SK-N-SH (cell line): ENCODE measurements at regions not wholly inside any gene's neighbourhood (a gene's known extent, or its start where the extent isn't known, plus 50 kb on each side); places are given as distances from the start of the nearest gene placed in this dataset.

Source experiments
- CTCF ChIA-PET: fragments of 300-600, 350-600 bp; formaldehyde crosslinking; extraction: SDS; loops from one replicate; lab custom pipeline; 2021; lab: Yijun Ruan, JAX
- POLR2A ChIA-PET: fragments of 350-600 bp; sonication (Branson Sonifier 250); formaldehyde crosslinking; extraction: SDS; loops from one replicate; lab custom pipeline; 2020; ENCODE audit warnings: antibody characterized with exemption, inconsistent platforms; lab: Yijun Ruan, JAX
- DNase-seq: peaks from one replicate; pipeline ENCODE4 v3.0.0; 2012
- H2AFZ ChIP-seq: fragments of 200-600 bp; sonication (generic); 2 replicates; pipeline ENCODE4 v1.8.1; 2016; ENCODE audit warnings: antibody characterized with exemption, mild to moderate bottlenecking, low read depth
- H3F3A ChIP-seq: fragments of 200-600 bp; sonication (generic); replicated peaks from 2 replicates; pipeline ENCODE3; 2016; ENCODE audit warnings: antibody characterized with exemption, mild to moderate bottlenecking; ENCODE audit not compliant: insufficient read depth
- H3K27ac ChIP-seq, 2 experiments: fragments of 200-500 bp in 1 of 2; fragments of 200-600 bp in 1 of 2; sonication (Bioruptor generic) in 1 of 2; sonication (generic), shearing (Covaris generic) in 1 of 2; 2 replicates each; pipeline versions ENCODE4 v1.5.1 to v1.6.1; 2014 to 2016; ENCODE audit warnings: low read depth in 2 of 2, inconsistent platforms in 1 of 2, low read length in 1 of 2, mild to moderate bottlenecking in 1 of 2, mixed read lengths in 1 of 2
- H3K27me3 ChIP-seq: fragments of 200-600 bp; sonication (generic), shearing (Covaris generic); 2 replicates; pipeline ENCODE4 v1.6.1; 2016; ENCODE audit warnings: mixed run types; ENCODE audit not compliant: insufficient read depth
- H3K36me3 ChIP-seq, 2 experiments: fragments of 200-500 bp in 1 of 2; fragments of 200-600 bp in 1 of 2; sonication (Bioruptor generic) in 1 of 2; sonication (generic) in 1 of 2; replicated peaks in 1 of 2; 2 replicates each; pipeline versions ENCODE3 to v1.5.1; 2014 to 2016; ENCODE audit warnings: low read length in 1 of 2, mild to moderate bottlenecking in 1 of 2; ENCODE audit not compliant: insufficient read depth in 2 of 2, control insufficient read depth in 1 of 2
- H3K4me1 ChIP-seq, 2 experiments: fragments of 200-500 bp in 1 of 2; fragments of 200-600 bp in 1 of 2; sonication (Bioruptor generic) in 1 of 2; sonication (generic), shearing (Covaris generic) in 1 of 2; 2 replicates each; pipeline versions ENCODE4 v1.5.1 to v1.6.1; 2014 to 2016; ENCODE audit warnings: low read depth in 1 of 2, low read length in 1 of 2, mixed run types in 1 of 2; ENCODE audit not compliant: insufficient read depth in 2 of 2, control insufficient read depth in 1 of 2
- H3K4me2 ChIP-seq: fragments of 200-600 bp; sonication (generic), shearing (Covaris generic); 2 replicates; pipeline ENCODE4 v1.6.1; 2017; ENCODE audit warnings: mixed run types
- H3K4me3 ChIP-seq, 2 experiments: fragments of 200-500 bp in 1 of 2; fragments of 200-600 bp in 1 of 2; sonication (Bioruptor generic) in 1 of 2; sonication (generic), shearing (Covaris generic) in 1 of 2; 2 replicates each; pipeline versions ENCODE4 v1.5.1 to v1.8.1; 2014 to 2016; ENCODE audit warnings: low read depth in 2 of 2, inconsistent platforms in 1 of 2, low read length in 1 of 2, mild to moderate bottlenecking in 1 of 2, mixed read lengths in 1 of 2, moderate library complexity in 1 of 2
- H3K79me2 ChIP-seq: fragments of 200-600 bp; sonication (generic); 2 replicates; pipeline ENCODE4 v1.8.1; 2017; ENCODE audit warnings: mild to moderate bottlenecking; ENCODE audit not compliant: insufficient read depth
- H3K9ac ChIP-seq: fragments of 200-600 bp; sonication (generic); 2 replicates; pipeline ENCODE4 v1.6.1; 2017; ENCODE audit warnings: mixed run types
- H3K9me2 ChIP-seq: fragments of 200-600 bp; sonication (generic); 2 replicates; pipeline ENCODE4 v1.6.1; 2017; ENCODE audit warnings: mixed run types
- H3K9me3 ChIP-seq: fragments of 200-600 bp; sonication (generic); 2 replicates; pipeline ENCODE4 v1.6.1; 2017; ENCODE audit warnings: mixed run types, mild to moderate bottlenecking, moderate library complexity
- H4K20me1 ChIP-seq: fragments of 200-600 bp; sonication (generic); 2 replicates; pipeline ENCODE4 v1.6.1; 2017; ENCODE audit warnings: mild to moderate bottlenecking, mixed run types; ENCODE audit not compliant: insufficient read depth
- EP300 ChIP-seq, 2 experiments: IDR thresholded peaks; 2 replicates each; pipeline versions ENCODE4 v1.4.0 to v1.6.1; 2012; ENCODE audit warnings: borderline replicate concordance in 1 of 2, low read depth in 1 of 2, low read length in 1 of 2
- FOXJ3 ChIP-seq: sonication (generic); formaldehyde crosslinking; IDR thresholded peaks from 2 replicates; pipeline ENCODE4 v1.5.1; 2020; ENCODE audit warnings: mild to moderate bottlenecking, missing genetic modification reagents
- GABPA ChIP-seq: IDR thresholded peaks from 2 replicates; pipeline ENCODE4 v1.4.0; 2012; ENCODE audit warnings: low read depth, mild to moderate bottlenecking
- IRF3 ChIP-seq: fragments of 150-350 bp; IDR thresholded peaks from 2 replicates; pipeline ENCODE4 v1.6.1; 2016; ENCODE audit warnings: mild to moderate bottlenecking, low read depth, low read length
- JUND ChIP-seq: IDR thresholded peaks from 2 replicates; pipeline ENCODE4 v1.4.0; 2012
- MEF2A ChIP-seq: IDR thresholded peaks from 2 replicates; pipeline ENCODE4 v1.4.0; 2012; ENCODE audit warnings: low read depth, borderline replicate concordance
- MXI1 ChIP-seq: IDR thresholded peaks from 2 replicates; pipeline ENCODE4 v1.6.1; 2012; ENCODE audit warnings: mild to moderate bottlenecking, low read depth, low read length, improper control_type of control experiment
- NFIC ChIP-seq: IDR thresholded peaks from 2 replicates; pipeline ENCODE4 v1.4.0; 2012; ENCODE audit warnings: borderline replicate concordance
- NRF1 ChIP-seq: IDR thresholded peaks from 2 replicates; pipeline ENCODE4 v1.6.1; 2012; ENCODE audit warnings: low read depth, mild to moderate bottlenecking, low read length
- RAD21 ChIP-seq: IDR thresholded peaks from 2 replicates; pipeline ENCODE4 v1.6.1; 2012; ENCODE audit warnings: mild to moderate bottlenecking, low read length
- RCOR1 ChIP-seq: fragments of 150-350 bp; IDR thresholded peaks from 2 replicates; pipeline ENCODE4 v1.6.1; 2017; ENCODE audit warnings: antibody characterized with exemption, low read length
- RFX5 ChIP-seq: IDR thresholded peaks from 2 replicates; pipeline ENCODE4 v1.6.1; 2012; ENCODE audit warnings: mild to moderate bottlenecking, improper control_type of control experiment, low read length
- SIN3A ChIP-seq: IDR thresholded peaks from 2 replicates; pipeline ENCODE4 v1.6.1; 2012; ENCODE audit warnings: low read depth, mild to moderate bottlenecking, low read length, moderate library complexity, borderline replicate concordance
- SMC3 ChIP-seq: IDR thresholded peaks from 2 replicates; pipeline ENCODE4 v1.6.1; 2012; ENCODE audit warnings: low read depth, low read length, improper control_type of control experiment
- YY1 ChIP-seq: IDR thresholded peaks from 2 replicates; pipeline ENCODE4 v1.4.0; 2012; ENCODE audit warnings: low read depth, mild to moderate bottlenecking
- ZBTB33 ChIP-seq: IDR thresholded peaks from 2 replicates; pipeline ENCODE4 v1.4.0; 2012; ENCODE audit warnings: low read depth, borderline replicate concordance
- WGBS: methylation state at CpG from one replicate; pipeline ENCODE4 v1.1.6; 2017; ENCODE audit warnings: low lambda C conversion rate; 5-methylcytosine and 5-hydroxymethylcytosine counted together
- TF ChIP-seq, protein P1 (sequence below): IDR thresholded peaks from 2 replicates; pipeline ENCODE4; 2012
- TF ChIP-seq, protein P2 (sequence below): fragments of 150-350 bp; IDR thresholded peaks from 2 replicates; pipeline ENCODE4 v1.6.1; 2017; ENCODE audit warnings: antibody characterized with exemption, low read length, low read depth, borderline replicate concordance

- no peaks in the 10 kb centered on the region for H3K36me3 ChIP-seq
- H3K9ac ChIP-seq, result no peak overlapping the region
- CTCF ChIA-PET, result no interaction called here
- no peak overlapping the region for H3K27ac ChIP-seq
- peaks cover 2% of the 10 kb centered on the region; the same call in 1 of the 2 replicates for H3K9me2 ChIP-seq
- POLR2A ChIA-PET, result no interaction called here
- no peaks in the 10 kb centered on the region for H3K79me2 ChIP-seq
- H3F3A ChIP-seq, result no peaks in the 10 kb centered on the region
- no peaks in the 10 kb centered on the region for H3K27me3 ChIP-seq
- H3K4me2 ChIP-seq, result no peak overlapping the region
- H3K4me1 ChIP-seq, result no peaks in the 10 kb centered on the region
- 66% methylated on average over 2 of the region's 2 CpGs for WGBS
- H2AFZ ChIP-seq, result no peak overlapping the region
- TF ChIP-seq NRF1, result no peak
- TF ChIP-seq FOXJ3 (CRISPR knock-in tag), result no peak
- TF ChIP-seq JUND, result no peak
- no peak for TF ChIP-seq SMC3
- no peak for TF ChIP-seq GABPA
- no peak for TF ChIP-seq YY1
- no peak overlapping the region for H3K4me3 ChIP-seq
- H3K9me3 ChIP-seq, result no peaks in the 10 kb centered on the region
- no peaks in the 10 kb centered on the region for H4K20me1 ChIP-seq
- DNase-seq, result no peak
Observed at GRCh38 chr5:164373876-164374275, 868.5 kb downstream of the MAT2B start.

DNA sequence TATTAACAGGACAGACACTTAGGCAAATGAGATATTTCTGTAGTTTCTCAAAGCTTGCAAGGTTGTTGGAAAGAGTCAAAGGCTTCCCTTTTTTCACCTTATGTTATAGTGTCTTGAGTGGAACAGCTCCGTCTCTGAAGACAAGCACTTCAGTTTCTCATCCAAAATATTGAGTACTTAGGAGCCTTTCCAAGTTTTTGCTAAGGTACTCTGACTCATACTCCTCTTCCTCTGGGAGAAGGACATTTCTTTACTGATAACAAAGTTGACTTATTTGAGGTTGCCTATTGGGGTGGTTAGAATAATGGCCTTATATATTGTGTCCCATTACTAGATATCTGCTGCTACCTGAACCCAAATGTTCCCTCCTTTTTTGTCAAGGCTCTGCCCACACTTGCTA lies 869.6 kb downstream of the MAT2B start:
- no peak overlapping the region for H3K4me2 ChIP-seq
- TF ChIP-seq RAD21 (no peak), RFX5 (no peak), SIN3A (no peak), NRF1 (no peak), MEF2A (no peak), GABPA (no peak), NFIC (no peak), RCOR1 (no peak)
- TF ChIP-seq, protein P1, sequence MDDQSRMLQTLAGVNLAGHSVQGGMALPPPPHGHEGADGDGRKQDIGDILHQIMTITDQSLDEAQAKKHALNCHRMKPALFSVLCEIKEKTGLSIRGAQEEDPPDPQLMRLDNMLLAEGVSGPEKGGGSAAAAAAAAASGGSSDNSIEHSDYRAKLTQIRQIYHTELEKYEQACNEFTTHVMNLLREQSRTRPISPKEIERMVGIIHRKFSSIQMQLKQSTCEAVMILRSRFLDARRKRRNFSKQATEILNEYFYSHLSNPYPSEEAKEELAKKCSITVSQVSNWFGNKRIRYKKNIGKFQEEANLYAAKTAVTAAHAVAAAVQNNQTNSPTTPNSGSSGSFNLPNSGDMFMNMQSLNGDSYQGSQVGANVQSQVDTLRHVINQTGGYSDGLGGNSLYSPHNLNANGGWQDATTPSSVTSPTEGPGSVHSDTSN, result no peak
- ChIA-PET POLR2A (no interaction called here), CTCF (no interaction called here)
- WGBS, result 82% methylated on average over 1 of the region's 1 CpG
- no peak overlapping the region for H3K4me3 ChIP-seq
- no peak overlapping the region for H3K9ac ChIP-seq
- no peaks in the 10 kb centered on the region for H3K79me2 ChIP-seq
- H3K9me3 ChIP-seq, result no peaks in the 10 kb centered on the region; the same call in 1 of the 2 replicates
- no peaks in the 10 kb centered on the region for H3K27me3 ChIP-seq
- H3F3A ChIP-seq, result no peaks in the 10 kb centered on the region
- H2AFZ ChIP-seq, result no peak overlapping the region
- peaks cover 2% of the 10 kb centered on the region; the same call in 1 of the 2 replicates for H3K9me2 ChIP-seq
- H4K20me1 ChIP-seq, result no peaks in the 10 kb centered on the region
- no peak overlapping the region for H3K27ac ChIP-seq
- no peaks in the 10 kb centered on the region for H3K4me1 ChIP-seq
- no peak for DNase-seq
- no peaks in the 10 kb centered on the region for H3K36me3 ChIP-seq

DNA sequence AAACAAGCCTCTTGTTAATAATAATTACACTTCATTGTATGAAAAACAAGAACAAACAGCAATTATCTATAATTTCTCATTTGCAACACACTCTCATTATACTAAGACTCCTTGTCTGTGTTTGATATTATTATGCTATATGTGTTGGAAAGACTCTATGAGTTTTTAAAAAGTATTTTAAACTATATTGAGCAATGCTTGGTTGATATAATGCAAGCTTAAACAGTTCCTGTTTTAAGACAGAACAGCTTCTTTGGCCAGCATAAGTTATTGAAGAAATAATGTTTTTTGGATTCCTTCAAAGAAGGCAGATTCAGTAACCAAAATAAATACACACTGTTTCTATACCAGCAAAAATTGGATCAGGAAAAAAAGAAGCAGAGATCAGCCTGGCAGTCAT lies 871.4 kb downstream of the MAT2B start:
- POLR2A ChIA-PET, result no interaction called here
- Histone ChIP-seq H3F3A (peaks cover 4% of the 10 kb centered on the region), H3K79me2 (no peaks in the 10 kb centered on the region), H3K36me3 (no peaks in the 10 kb centered on the region), H3K4me3 (no peak overlapping the region), H3K4me2 (no peak overlapping the region), H3K9me3 (no peaks in the 10 kb centered on the region; the same call in 1 of the 2 replicates), H3K27me3 (no peaks in the 10 kb centered on the region), H3K9ac (no peak overlapping the region), H4K20me1 (no peaks in the 10 kb centered on the region), H3K9me2 (peaks cover 2% of the 10 kb centered on the region; the same call in 1 of the 2 replicates), H3K27ac (no peak overlapping the region), H2AFZ (no peak overlapping the region), H3K4me1 (no peaks in the 10 kb centered on the region)
- CTCF ChIA-PET, result no interaction called here
- DNase-seq, result no peak
- no peak for TF ChIP-seq IRF3
- TF ChIP-seq, protein P1, result no peak
- TF ChIP-seq JUND, result no peak
- TF ChIP-seq, protein P2, sequence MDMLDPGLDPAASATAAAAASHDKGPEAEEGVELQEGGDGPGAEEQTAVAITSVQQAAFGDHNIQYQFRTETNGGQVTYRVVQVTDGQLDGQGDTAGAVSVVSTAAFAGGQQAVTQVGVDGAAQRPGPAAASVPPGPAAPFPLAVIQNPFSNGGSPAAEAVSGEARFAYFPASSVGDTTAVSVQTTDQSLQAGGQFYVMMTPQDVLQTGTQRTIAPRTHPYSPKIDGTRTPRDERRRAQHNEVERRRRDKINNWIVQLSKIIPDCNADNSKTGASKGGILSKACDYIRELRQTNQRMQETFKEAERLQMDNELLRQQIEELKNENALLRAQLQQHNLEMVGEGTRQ, result no peak
- no peak for TF ChIP-seq MXI1
- no peak for TF ChIP-seq NFIC
- no peak for TF ChIP-seq ZBTB33
- TF ChIP-seq EP300 (IDR thresholded peaks at IDR 0.05; ENCODE audit: borderline replicate concordance in 1 of 2, low read depth in 1 of 2, low read length in 1 of 2), result no peak
